ENCODE measurements at regions not wholly inside any gene's neighbourhood (a gene's known extent, or its start where the extent isn't known, plus 50 kb on each side); places are given as distances from the start of the nearest gene placed in this dataset.

DNA sequence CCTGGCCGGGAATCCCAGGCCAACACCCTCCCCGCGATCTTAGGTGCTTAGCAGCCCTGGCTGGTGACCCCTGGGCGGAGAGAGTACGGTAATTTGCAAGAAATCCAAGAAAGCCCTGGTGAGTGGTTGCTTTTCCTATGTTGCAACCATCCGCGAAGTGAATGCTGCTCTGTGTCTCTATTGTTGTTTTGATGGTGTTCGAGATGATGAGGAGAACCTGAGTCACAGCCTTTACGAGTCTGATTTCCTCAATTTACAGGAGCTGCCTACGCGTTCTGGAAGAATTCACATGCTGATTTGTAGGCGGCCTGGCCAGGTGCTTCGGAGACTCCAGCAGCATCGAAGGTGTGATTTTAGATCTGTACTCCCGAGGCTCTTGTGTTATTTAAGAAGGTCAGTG is 63.3 kb downstream of the TMEM235 start:
- TF ChIP-seq, protein P1, sequence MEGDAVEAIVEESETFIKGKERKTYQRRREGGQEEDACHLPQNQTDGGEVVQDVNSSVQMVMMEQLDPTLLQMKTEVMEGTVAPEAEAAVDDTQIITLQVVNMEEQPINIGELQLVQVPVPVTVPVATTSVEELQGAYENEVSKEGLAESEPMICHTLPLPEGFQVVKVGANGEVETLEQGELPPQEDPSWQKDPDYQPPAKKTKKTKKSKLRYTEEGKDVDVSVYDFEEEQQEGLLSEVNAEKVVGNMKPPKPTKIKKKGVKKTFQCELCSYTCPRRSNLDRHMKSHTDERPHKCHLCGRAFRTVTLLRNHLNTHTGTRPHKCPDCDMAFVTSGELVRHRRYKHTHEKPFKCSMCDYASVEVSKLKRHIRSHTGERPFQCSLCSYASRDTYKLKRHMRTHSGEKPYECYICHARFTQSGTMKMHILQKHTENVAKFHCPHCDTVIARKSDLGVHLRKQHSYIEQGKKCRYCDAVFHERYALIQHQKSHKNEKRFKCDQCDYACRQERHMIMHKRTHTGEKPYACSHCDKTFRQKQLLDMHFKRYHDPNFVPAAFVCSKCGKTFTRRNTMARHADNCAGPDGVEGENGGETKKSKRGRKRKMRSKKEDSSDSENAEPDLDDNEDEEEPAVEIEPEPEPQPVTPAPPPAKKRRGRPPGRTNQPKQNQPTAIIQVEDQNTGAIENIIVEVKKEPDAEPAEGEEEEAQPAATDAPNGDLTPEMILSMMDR (IDR thresholded peaks at IDR 0.05; ENCODE audit: insufficient read depth, low read depth, low read length) = no peak
- TF ChIP-seq EZH2 (IDR thresholded peaks at IDR 0.05; ENCODE audit: insufficient read depth, low read length) = no peak
